Urothelium cell line (cell line): ENCODE measurements at regions not wholly inside any gene's neighbourhood (a gene's known extent, or its start where the extent isn't known, plus 50 kb on each side); places are given as distances from the start of the nearest gene placed in this dataset.
A peak's percentile ranks its signal among the peaks of the same experiment; 100 is the strongest.
"Not testable (repeated sequence)": the region's sequence is repeated elsewhere in the genome, so short reads cannot be mapped to it uniquely, and the experiment has no call there.

Experiments
- DNase-seq: peaks from one replicate; pipeline ENCODE4 v3.0.0; 2011; ENCODE audit warnings: low spot score, mixed read lengths
- FAIRE-seq: peaks from 2 replicates; lab custom pipeline; 2011; peaks lifted over from hg19 to GRCh38; lab: Jason Lieb, UNC

GRCh38 chr21:18114810-18115209 lies 129.8 kb upstream of the CHODL start:
- FAIRE-seq (no peak), DNase-seq (no peak)

GRCh38 chr21:18104802-18105201 lies 139.8 kb upstream of the CHODL start:
- no peak for FAIRE-seq
- no peak for DNase-seq

GRCh38 chr21:18096413-18096812 lies 148.2 kb upstream of the CHODL start:
- DNase-seq, FAIRE-seq: not testable (repeated sequence)

- no peak for DNase-seq
- no peak for FAIRE-seq
Observed at GRCh38 chr21:18089786-18090185, 154.8 kb upstream of the CHODL start.

- no peak for DNase-seq
- no peak for FAIRE-seq
Observed at GRCh38 chr21:18070392-18070791, 174.2 kb upstream of the CHODL start.

GRCh38 chr21:18069875-18070274 lies 174.8 kb upstream of the CHODL start:
- no peak for DNase-seq
- FAIRE-seq = no peak

GRCh38 chr21:18060402-18060801 lies 184.2 kb upstream of the CHODL start:
- no peak for FAIRE-seq
- no peak for DNase-seq

- FAIRE-seq = no peak
Observed at GRCh38 chr21:18058731-18059398, 185.8 kb upstream of the CHODL start.

GRCh38 chr21:18053151-18053550 lies 191.5 kb upstream of the CHODL start:
- no peak for DNase-seq

More at GRCh38 chr21:18058731-18059398, 185.8 kb upstream of the CHODL start:
- no peak for DNase-seq

GRCh38 chr21:18049461-18049860 lies 195.2 kb upstream of the CHODL start:
- FAIRE-seq = no peak
- no peak for DNase-seq

More at GRCh38 chr21:18053151-18053550, 191.5 kb upstream of the CHODL start:
- no peak for FAIRE-seq

GRCh38 chr21:18041012-18041411 lies 203.6 kb upstream of the CHODL start:
- FAIRE-seq (no peak), DNase-seq (peak; percentile 14)

GRCh38 chr21:18030248-18030647 lies 211.1 kb upstream of the C21orf91 start:
- FAIRE-seq (no peak), DNase-seq (no peak)

- FAIRE-seq = no peak
Observed at GRCh38 chr21:18026359-18026758, 207.2 kb upstream of the C21orf91 start.

GRCh38 chr21:18023711-18024110 lies 204.6 kb upstream of the C21orf91 start:
- no peak for DNase-seq
- no peak for FAIRE-seq

More at GRCh38 chr21:18026359-18026758, 207.2 kb upstream of the C21orf91 start:
- DNase-seq = no peak

- no peak for FAIRE-seq
- DNase-seq = no peak
Observed at GRCh38 chr21:18023157-18023556, 204.0 kb upstream of the C21orf91 start.

- FAIRE-seq = no peak
- DNase-seq = no peak
Observed at GRCh38 chr21:18007121-18007520, 188.0 kb upstream of the C21orf91 start.

- FAIRE-seq = no peak
- no peak for DNase-seq
Observed at GRCh38 chr21:18006691-18007090, 187.5 kb upstream of the C21orf91 start.

GRCh38 chr21:18002393-18002792 lies 183.2 kb upstream of the C21orf91 start:
- no peak for FAIRE-seq
- DNase-seq = no peak

- DNase-seq = no peak
- no peak for FAIRE-seq
Observed at GRCh38 chr21:18000981-18001686, 182.0 kb upstream of the C21orf91 start.

GRCh38 chr21:17998599-17998998 lies 179.4 kb upstream of the C21orf91 start:
- not testable (repeated sequence) for DNase-seq, FAIRE-seq

GRCh38 chr21:17989780-17990179 lies 170.6 kb upstream of the C21orf91 start:
- FAIRE-seq = no peak

GRCh38 chr21:17988102-17988437 lies 168.9 kb upstream of the C21orf91 start:
- no peak for FAIRE-seq
- peak; percentile 13 for DNase-seq

More at GRCh38 chr21:17989780-17990179, 170.6 kb upstream of the C21orf91 start:
- DNase-seq = no peak
